GM21423 (cell line): ENCODE measurements at regions not wholly inside any gene's neighbourhood (a gene's known extent, or its start where the extent isn't known, plus 50 kb on each side); places are given as distances from the start of the nearest gene placed in this dataset.
"Not testable (repeated sequence)": the region's sequence is repeated elsewhere in the genome, so short reads cannot be mapped to it uniquely, and the experiment has no call there.

ENCODE experiments used
- ATAC-seq: cut with Tn5 transposase; IDR thresholded peaks from one replicate; pipeline ENCODE4 v1.9.1; 2021; ENCODE audit warnings: mild to moderate bottlenecking, moderate library complexity; ENCODE audit not compliant: unreplicated experiment

DNA sequence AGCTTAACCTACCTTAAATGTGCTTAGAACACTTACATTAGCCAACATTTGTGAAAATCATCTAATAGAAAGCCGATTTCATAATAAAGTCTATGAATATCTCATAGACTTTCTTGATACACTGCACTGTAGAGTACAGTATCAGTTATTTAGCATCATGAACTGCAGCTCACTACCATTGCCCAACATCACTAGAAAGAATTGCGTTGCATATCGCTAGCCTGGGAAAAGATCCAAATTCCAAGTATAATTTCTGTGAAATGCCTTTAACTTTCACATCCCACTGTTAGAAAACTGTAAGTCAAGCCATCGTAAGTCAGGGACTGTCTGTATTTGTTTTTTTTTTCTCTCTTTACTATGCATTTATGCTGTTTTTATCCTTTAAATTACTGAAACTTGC is 918.6 kb upstream of the PABPC4L start:
- ATAC-seq = no peak

DNA sequence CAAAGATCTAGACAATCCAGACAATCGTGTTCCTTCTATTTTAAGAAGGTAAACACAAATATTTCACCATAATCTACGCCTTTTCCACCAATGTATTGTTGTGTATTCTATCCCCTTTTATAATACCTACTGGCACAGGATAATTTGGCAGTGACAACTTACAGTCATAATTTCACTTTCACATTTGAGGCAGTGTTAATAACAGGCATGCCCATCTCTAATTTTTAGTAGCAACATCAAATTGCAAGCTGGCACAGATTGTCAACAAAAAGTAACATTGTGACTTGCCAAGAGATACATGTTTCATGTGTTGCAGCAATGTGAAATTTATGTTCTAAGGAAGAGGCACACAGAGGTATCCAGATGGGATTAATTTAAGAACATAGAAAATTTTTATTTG is 912.5 kb upstream of the PABPC4L start:
- no peak for ATAC-seq

DNA sequence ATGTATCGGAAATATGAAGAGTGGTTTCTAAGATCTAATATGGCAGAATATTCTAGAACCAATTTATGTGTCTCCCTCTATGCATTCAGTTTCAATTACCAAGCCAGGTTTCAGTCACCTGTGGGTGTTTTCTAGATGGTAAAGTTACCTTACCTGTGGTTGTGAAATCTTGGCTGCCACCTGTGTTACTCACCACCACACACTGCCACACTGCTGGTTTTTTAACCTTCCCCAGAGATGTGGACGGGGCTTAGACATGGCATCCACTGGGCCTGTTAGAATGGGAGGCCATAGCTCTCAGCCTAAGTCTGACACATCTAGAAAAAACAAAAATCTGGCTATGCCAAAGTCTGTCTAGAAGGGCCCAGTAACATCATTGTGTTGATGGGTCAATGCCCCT is 896.5 kb upstream of the PABPC4L start:
- ATAC-seq = no peak

DNA sequence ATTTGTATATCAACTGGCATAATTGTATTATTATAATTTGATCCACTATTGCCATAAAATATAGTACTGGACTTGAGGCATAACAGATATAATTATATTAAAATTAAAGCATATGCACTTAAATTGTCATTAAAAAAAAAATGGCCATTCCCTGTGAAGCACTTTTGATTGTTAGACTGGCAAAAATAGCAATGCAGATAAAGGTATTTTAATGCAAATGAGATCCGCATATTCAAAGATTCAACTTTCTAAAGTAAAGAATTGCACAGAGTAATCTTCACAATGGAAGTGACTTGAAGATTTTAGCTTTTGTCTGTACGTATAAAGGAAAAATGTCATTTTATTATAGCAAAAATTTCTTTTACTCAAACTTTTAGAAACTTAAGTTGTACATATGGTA is 871.8 kb upstream of the PABPC4L start:
- no peak for ATAC-seq

DNA sequence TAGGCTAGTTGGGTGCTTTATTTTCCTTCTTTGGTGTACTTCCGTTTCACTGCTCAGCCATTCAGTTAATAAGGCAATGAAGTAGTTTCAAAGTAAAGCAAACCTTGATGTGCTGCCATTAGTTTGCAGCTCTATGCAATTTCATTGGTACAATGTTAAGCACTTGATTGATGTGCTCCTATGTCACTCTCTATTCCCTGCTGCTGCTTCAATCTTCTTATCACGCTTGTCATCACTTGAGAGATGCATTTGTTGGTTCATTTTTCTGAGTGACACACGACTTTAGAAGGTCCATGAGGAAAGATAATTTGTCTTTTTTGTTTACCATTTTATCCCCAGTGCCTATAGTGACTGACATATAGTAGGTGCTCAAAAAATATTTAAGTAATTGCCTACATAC is 871.0 kb upstream of the PABPC4L start:
- no peak for ATAC-seq

DNA sequence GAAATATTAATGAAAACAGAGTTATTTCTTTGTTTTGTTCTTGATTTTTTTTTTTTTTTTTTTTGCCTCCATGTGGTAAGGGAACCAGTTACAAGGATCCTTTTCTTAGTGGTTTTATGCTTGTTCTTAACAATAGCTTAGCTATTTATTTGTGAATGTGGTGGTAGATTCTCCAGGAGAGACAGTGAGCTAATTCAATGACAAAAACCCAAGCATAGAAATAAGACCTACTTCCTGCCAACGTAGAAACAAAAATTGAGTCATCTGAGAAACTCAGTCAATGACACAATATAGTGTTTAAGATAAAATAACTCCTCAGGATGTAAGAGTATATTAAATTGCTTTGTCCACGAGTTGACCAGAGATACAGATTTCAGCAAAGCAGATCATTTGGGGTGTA is 863.8 kb upstream of the PABPC4L start:
- ATAC-seq = no peak

DNA sequence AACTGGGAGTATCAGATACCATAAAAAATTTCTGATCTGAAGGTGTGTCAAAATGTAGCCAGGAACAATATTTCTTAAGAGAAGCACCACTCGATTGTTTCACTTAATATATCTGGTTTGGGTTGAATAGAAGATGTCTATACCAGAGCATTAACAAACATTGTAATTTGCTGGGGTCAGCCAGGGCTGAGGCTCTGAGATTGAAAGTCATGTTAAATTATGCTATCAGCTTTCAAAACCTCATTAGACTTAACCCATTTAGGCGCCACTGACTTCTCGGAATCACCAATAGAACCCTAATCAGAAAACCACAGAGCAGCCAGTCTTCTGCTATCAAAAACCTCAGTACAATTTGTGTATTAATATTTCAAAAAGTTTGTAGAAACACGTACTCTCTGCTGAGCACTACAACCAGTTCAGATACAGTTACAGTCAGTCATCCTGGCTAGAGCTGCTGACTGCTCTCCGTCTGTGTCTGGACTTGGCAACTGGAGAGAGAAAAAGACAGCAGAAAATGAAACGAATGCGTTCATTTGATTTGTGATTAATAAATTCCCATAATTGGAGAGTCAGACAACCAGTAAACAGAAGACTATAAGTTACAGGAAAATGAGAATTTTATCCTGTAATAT is 848.6 kb upstream of the PABPC4L start:
- no peak for ATAC-seq

DNA sequence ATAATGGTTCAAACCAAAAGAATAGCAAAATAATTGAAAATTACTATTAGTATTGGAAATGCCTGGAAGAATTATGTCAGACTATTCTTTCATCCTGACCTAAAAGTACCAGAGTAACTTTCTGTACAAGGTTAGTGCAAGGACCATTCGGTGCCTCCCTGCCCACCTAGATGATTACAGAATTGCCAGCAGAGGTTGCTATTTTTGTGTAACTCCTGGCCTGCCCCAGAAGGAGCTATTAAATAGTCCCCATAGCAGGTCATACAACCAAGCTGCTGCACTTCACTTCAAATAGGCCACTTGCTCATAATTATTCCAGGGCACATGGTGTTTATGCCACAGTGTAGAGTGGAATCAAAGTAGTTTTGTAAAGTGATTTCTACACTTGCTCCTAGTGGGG is 831.1 kb upstream of the PABPC4L start:
- ATAC-seq = no peak

DNA sequence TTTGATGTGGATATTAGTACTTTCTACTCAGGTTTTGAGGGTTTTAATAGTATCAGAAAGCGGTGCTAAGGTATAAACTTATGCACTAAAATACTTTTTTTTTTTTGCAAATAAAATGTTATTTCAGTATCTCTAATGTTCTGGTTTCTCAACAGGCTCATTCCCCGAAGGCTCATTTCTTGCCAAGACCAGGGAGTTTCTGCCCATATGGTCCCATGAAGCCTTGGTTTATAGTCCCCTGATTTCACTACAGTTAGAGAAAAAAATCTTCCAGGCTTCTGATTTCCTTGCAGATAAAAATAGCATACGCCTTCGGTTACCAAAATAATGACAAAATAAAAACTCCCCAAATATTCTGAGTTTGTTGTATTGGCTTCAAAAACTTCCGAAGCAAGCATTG is 814.2 kb upstream of the PABPC4L start:
- no peak for ATAC-seq

DNA sequence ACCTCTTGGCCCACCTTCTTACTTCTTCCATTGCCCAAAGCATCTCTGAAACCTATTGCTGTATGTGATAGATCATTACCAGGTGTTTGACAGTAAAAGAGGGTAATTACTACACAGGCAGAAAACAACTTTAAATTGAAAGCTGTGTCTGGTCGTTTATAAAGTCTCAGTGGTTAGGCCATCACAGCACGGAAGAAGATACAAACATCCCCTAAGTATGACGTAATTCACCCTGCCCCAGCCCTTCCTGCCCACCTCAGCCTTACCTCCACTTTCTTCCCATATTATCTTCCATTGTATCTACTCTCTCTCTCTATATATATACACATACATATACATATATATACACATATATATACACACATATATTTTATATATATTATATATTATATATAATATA is 805.8 kb upstream of the PABPC4L start:
- no peak for ATAC-seq

DNA sequence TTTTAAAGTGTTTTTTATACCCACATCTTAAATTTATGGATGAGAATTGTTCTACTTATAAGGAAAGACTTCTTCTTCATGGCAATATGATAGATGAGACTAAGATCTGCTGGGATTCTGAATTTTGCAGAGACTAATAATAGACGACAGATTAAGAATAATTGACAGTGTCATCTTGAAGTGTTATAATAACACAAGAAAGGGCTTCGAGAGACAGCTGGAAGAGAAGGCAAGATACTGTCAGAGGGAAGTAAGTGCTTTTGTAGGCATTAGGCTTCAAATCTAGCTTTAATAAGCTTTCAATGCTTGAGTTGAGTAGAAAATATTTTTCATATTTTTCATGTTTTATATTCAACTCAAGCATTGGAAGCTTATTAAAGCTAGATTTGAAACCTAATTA is 797.6 kb upstream of the PABPC4L start:
- ATAC-seq = no peak

DNA sequence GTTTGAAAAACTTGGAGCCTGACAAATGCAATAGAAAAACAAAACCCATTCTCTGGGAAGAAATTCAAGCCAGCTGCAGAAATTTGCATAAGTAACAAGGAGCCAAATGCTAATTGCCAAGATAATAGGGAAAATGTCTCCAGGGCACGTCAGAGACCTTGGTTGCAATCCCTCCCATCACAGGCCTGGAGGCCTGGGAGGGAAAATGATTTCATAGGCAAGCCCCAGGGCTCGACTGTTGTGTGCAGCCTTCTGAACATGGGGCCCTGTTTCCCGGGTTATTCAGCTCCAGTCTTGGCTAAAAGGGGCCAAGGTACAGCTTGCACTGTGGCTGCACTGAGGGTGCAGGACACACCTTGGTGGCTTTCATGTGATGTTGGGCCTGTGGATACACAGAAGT is 760.4 kb upstream of the PABPC4L start:
- no peak for ATAC-seq

DNA sequence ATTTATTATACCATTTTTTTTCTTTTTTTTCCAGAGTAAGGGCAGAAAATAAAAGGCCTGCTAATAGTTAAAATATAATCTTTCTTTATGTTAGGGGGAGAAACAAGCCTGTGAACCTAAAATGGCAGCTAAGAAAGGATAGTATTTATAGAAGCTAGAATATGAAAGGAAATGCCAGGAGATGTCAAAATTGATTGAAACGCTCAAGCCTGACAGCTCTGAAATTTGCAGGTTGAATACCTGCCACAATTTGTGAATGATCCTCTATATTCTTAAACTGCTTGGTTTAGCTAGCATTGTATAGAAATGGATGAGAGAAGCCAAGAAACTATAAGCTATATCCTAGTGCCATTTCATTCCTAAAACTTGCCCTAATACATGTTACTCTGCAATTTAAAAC is 757.3 kb upstream of the PABPC4L start:
- no peak for ATAC-seq

DNA sequence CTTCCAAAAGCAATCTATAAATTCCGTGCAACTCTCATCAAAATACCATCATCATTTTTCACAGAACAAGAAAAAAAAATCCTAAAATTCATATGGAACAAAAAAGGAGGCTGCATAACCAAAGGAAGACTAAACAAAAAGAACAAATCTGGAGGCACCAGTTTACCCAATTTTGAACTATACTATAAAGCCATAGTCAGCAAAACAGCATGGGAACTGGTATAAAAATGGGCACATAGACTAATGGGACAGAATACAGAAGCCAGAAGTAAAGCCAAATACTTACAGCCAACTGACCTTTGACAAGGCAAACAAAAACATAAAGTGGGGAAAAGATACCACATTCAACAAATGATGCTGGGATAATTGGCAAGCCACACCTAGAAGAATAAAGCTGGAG is 753.5 kb upstream of the PABPC4L start:
- ATAC-seq = no peak

DNA sequence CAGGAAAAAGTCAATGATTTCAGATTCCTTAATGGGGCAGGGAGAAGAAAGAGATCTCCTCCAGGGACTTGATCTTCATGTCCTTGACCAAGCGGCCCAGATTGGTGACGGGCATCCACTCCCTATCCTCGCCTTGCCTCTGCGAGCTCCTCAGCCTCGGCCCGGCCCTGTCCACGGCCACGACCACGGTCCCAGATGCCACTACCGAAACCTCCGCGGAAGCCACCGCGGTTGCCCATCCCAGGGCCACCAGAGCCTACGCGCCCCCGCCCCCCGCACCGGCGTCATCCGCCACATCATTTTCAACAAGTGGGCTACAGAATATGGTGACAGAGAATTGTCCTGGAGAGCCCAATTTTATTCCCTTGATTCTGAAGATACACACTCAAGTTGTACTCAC is 751.2 kb upstream of the PABPC4L start:
- no peak for ATAC-seq

DNA sequence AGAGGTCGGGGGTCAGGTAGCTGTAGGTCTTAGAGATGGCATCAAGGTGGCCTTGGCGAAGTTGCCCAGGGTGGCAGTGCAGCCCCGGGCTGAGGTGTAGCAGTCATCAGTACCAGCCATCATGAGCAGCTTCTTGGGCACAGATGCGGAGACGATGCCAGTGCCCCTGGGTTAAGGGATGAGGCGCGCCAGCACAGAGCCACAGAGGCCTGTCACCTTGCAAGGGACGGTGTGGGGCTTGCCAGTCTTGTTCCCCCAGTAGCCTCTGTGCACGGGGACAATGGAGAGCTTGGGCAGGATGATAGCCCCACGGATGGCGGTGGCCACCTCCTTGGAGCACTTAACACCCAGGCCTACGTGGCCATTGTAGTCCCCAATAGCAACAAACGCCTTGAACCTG is 750.7 kb upstream of the PABPC4L start:
- ATAC-seq = no peak

DNA sequence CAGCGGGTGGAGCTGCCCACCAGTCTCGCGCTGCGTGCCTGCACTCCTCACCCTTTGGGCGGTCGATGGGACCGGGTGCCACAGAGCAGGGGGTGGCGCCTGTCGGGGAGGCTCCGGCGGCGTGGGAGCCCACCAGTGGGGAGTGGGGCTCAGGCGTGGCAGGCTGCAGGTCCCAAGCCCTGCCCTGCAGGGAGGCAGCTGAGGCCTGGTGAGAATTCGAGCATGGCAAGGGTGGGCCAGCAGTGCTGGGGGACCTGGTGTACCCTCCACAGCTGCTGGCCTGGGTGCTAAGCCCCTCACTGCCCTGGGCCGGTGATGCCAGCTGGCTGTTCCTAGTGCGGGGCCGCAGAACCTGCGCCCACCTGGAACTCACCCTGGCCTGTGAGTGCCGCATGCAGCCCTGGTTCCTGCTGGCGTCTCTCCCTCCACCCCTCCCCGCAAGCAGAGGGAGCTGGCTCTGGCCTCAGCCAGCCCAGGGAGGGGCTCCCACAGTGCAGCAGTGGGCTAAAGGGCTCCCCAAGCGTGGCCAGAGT is 746.6 kb upstream of the PABPC4L start:
- no peak for ATAC-seq

DNA sequence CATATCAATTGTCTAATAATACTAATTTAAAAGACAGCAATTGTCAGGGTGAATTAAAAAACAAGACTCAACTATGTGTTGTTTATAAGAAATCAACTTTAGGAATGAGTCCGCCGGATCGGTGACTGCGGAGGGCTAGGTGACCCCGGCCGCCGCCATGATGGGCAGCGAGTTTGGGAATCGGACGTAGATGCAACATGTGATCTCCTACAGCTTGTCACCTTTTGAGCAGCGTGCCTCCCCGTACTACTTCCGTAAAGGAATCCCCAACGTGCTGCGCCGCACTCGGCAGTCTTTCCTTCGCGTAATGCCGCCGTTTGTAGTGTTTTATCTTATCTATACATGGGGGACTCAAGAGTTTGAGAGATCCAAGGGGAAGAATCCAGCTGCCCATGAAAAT is 742.5 kb upstream of the PABPC4L start:
- no peak for ATAC-seq

DNA sequence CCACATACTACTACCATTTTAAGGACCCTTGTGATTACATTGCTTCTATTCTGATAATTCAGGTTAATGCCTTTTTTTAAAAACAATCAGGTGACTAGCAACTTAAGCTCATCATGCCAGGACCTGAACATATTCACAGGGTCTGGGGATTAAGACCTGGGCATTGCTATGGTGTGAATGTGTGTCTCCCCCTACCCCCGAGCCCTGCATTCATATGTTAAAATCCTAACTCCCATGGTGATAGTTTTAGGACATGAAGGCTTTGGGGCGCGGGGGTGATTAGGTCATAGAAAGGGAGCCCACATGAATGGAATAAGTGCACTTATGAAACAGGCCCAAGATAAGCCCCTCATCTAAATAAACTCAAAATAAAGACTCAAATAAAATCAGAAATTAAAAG is 734.4 kb upstream of the PABPC4L start:
- no peak for ATAC-seq

DNA sequence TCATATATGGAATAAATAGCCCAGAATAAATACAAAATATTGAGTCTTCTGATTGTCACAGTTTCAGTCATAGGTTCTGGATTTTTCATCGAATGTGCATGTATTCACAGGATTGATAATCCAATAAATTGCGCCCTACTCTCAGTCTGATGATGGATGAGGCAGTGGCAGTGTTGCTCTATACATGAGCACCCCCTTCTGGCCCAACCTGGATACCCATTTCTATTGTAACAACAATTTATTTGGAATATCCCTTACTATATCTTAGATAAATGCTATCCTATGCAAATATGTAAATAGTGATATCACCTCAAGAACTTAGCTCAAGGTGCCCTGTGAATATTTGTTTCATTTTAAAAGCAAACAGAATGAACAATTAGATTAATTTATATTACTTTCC is 733.7 kb upstream of the PABPC4L start:
- no peak for ATAC-seq

DNA sequence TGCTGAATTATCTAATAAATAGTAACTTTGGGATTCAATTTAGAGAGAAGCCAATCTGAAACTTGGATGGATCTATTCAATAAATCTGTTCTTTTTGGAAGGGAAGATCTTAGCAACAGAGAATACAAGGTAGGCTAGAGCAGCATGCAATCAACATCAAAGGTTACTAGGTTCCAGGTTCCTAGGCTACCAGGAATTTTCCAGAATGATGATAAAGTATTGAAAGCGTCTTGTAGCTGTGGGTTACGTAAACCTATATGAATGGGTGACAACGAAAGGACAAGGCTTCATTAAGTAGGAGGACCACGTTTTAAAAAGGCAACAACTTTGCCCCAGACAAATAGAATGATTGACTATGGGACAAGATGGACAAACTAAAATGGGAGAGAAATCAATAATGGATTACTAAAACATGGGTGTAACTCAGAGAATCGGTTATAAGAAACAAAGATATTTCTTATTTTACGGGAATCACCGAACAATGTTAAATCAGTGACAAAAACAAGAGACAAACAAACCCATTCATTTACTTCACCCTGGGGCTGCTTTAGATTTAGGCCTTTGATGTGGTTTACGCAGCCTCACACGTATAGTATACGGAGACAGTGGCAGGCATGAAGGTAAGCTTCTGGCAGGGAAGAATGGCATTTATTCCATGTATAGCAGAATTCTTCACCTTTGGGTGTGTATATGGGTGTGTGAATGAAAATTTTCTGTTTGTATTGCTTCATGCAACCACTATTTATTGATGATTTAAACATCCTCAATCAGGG is 732.6 kb upstream of the PABPC4L start:
- no peak for ATAC-seq

DNA sequence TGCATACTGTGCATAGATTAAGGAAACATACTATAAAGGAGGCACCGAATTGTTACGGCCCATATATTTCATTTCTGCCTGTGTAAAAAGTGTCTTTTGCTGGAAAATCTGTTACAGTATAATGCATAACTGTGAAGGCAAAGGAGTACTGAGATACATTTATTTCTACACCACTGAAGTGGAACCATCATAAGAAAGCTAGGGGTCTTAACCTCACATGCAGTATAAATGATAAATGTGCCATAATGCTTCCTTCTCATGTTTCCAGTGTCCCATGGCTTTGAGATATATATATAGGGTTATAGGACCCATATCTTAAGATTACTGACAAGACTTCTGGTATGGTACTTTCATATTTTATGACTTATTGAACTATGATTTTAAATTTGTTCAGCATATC is 713.8 kb upstream of the PABPC4L start:
- no peak for ATAC-seq

DNA sequence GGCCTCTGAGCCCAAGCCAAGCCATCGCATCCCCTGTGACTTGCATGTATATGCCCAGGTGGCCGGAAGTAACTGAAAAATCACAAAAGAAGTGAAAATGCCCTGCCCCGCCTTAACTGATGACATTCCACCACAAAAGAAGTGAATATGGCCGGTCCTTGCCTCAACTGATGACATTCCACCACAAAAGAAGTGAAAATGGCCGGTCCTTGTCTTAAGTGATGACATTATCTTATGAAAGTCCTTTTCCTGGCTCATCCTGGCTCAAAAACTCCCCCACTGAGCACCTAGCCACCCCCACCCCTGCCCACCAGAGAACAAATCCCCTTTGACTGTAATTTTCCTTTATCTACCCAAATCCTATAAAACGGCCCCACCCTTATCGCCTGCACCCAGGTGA is 712.7 kb upstream of the PABPC4L start:
- ATAC-seq = not testable (repeated sequence)
